Ramos (cell line): ENCODE measurements at regions not wholly inside any gene's neighbourhood (a gene's known extent, or its start where the extent isn't known, plus 50 kb on each side); places are given as distances from the start of the nearest gene placed in this dataset.
"Not testable (repeated sequence)": the region's sequence is repeated elsewhere in the genome, so short reads cannot be mapped to it uniquely, and the experiment has no call there.

ENCODE experiments used
- in situ Hi-C: fragments of 300-500 bp; cut with MboI; formaldehyde crosslinking; loops from one replicate; pipeline ENCODE4 v1.14.3; 2022; ENCODE audit warnings: low sequenced_read_pairs; ENCODE audit not compliant: unreplicated experiment

- in situ Hi-C loops = no loop called here
These were observed 431.8 kb upstream of the CCDC54 start for GRCh38 chr3:106945435-106945834.

- in situ Hi-C loops = no loop called here
These were observed 430.4 kb upstream of the CCDC54 start for GRCh38 chr3:106946866-106947265.

GRCh38 chr3:106957029-106957428, 420.2 kb upstream of the CCDC54 start:
- in situ Hi-C loops = no loop called here

DNA sequence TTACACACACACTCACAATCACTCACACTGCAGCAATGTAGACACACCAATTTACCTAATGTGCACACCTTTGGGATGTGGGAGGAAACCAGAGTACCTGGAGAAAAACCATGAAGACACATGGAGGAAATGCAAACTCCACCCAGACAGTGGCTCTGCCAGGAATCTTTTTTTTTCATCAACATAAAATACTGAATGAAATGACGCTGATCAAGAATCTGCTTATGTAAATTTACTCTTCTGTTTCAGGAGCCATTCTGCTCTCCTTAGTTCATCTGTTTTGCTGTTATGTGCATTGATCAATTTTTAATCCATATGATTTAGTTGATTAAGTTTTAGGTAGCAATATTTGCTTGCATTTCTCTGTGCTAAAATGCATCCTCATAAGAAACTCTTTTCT, 414.2 kb upstream of the CCDC54 start:
- in situ Hi-C loops = no loop called here

DNA sequence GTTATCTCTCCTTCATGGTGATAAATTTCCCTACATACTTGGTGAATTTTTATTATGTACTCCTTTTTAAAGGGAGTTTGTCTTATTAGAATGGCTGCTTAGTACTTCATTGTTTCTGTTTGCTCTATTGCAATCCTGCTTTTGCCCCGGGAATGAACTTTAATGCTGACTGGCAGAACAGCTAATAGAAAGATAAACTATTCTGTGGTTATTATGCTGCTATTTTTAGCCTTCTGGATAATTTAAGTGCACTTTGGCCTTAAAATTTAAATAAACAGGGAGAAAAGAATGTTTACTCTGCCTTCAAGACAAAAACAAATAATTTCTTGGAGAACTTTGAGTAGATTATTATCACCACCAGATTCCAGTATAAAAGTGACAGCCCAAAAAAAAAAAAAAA, 413.8 kb upstream of the CCDC54 start:
- in situ Hi-C loops = no loop called here

- in situ Hi-C loops = no loop called here
These were observed 411.9 kb upstream of the CCDC54 start for GRCh38 chr3:106965307-106965706.

DNA sequence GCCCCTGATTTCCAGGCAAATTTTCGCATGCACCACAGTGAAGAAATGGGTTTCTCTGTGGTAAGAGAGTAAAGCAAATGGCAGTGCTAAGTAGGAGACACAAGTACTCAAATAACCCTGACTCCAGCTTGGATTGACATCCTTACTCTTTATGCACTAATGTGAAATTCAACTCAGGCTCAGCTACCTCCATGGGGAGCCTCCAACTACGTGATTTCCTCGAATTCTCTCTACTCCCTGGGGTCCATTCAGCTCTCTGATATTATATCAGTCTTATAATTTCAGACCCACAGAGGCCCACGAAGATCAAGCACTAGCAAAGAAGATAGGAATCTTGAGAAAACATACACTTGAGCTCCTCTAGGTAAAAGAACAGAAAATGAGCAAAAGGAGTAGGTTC, 407.6 kb upstream of the CCDC54 start:
- in situ Hi-C loops = no loop called here

DNA sequence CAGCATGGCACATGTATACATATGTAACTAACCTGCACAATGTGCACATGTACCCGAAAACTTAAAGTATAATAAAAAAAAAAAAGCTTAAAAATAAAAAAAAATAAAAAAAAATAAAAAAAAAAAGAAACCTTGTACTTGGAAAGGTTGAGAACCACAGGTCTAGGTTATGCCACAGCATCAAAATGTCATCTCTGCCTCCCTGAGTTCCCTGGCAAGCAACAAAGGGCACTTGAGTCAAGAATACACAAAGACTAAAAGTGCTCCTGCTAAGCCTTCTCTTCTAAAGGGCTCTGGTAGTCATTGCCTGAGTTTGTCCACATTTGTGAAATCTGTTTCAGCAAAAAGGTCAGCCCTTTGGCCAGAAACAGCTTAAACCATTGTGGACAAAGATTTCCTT, 395.8 kb upstream of the CCDC54 start:
- in situ Hi-C loops = no loop called here

GRCh38 chr3:106985721-106986120, 391.5 kb upstream of the CCDC54 start:
- in situ Hi-C loops = no loop called here

GRCh38 chr3:106998841-106999682, 378.2 kb upstream of the CCDC54 start:
- in situ Hi-C loops = not testable (repeated sequence)

- in situ Hi-C loops = no loop called here
These were observed 375.6 kb upstream of the CCDC54 start for GRCh38 chr3:107001635-107002034.

DNA sequence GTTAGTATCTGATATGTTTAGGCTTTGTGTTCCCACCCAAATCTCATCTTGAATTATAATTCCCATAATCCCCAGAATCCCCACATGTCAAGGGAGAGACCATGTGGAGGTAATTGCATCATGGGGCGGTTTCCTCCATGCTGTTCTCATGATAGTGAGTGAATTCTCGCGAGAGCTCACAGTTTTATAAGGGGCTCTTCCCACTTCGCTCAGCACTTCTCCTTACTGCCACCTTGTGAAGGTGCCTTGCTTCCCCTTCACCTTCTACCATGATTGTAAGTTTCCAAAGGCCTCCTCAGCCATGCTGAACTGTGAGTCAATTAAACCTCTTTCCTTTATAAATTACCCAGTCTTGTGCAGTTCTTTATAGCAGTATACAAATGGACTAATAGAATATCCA, 371.9 kb upstream of the CCDC54 start:
- in situ Hi-C loops = not testable (repeated sequence)

DNA sequence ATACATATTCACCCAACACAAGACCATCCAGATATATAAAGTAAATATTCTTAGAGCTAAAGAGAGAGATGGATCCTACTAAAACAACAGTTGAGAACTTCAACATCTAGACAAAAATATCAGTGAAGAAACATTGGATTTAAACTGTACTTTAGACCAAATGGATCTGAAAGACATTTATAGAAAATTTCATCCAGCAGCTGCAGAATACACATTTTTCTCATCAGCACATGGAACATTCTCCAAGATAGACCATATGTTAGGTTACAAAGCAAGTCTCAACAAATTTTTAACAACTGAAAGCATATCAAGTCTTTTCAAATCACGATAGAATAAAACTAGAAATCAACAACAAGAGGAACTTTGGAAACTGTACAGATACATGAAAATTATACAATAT, 369.0 kb upstream of the CCDC54 start:
- in situ Hi-C loops = no loop called here

DNA sequence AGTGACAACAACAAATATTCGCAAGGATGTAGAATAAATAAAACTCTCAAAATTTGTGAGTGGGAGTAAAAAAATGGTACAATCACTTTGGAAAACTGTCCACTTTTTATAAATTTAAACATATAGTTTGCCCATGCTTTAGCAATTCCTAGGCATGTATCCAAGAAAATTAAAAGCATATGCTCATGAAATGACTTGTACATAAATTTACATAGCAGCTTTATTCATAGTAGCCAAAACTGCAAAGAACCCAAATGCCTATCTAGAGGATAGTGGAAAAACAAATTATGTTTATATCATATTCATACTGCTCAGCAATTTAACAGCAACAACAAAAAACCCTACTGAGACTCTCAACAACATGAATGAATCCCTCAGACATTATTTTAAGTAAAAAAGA, 363.6 kb upstream of the CCDC54 start:
- in situ Hi-C loops = no loop called here

- in situ Hi-C loops = no loop called here
These were observed 352.6 kb upstream of the CCDC54 start for GRCh38 chr3:107024551-107025026.

- in situ Hi-C loops = no loop called here
These were observed 351.3 kb upstream of the CCDC54 start for GRCh38 chr3:107025961-107026360.

DNA sequence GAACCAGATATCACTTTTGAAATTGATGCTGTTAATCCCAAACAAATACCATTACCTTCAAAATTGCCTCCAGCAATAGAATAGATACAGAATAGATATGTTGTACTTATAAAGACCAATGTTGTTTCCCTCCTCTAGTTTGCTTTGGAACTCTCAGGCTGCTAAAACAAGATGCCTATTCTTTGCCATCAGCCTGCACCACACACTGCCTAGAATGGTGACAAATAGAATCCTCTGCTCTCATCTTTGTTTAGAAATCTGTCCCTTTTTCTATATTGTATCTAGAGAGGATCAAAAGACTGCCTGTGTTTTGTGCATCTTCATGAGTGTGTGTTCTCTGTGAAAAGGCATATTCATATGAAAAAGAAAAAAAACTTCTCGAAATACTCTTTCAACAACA, 349.2 kb upstream of the CCDC54 start:
- in situ Hi-C loops = no loop called here

- in situ Hi-C loops = no loop called here
These were observed 348.6 kb upstream of the CCDC54 start for GRCh38 chr3:107028626-107029025.

DNA sequence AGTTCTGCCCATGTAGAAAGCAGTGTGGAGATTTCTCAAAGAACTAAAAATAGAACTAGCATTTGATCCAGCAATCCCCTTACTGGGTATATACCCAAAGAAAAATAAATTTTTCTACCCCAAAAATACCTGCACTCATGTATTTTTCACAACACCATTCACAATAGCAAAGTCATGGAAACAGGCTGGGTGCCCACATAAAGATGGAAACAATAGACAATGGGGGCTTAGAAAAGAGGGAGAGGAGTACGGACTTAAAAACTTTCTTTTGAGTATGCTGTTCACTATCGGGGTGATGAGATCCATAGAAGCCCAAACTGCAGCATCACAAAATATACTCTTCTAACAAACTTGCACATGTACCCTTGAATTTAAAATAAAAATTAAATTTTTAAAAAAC, 345.1 kb upstream of the CCDC54 start:
- in situ Hi-C loops = no loop called here

DNA sequence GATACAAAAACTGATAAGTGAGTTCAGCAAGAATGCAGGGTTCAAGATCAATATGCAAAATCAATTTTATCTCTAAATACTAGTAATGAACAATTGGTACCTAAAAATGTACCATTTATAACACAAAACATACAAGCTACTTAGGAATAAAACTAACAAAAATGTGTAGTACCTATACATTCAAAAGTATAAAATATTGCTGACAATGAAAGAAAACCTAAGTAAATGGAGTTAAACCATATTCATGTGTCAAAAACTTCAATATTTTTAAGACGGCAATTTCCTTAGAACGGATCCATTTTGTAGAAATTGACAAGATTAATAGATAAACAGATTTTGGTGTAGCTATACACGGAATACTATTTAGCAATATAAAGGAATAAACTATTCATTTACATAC, 343.1 kb upstream of the CCDC54 start:
- in situ Hi-C loops = no loop called here

- in situ Hi-C loops = no loop called here
These were observed 342.1 kb upstream of the CCDC54 start for GRCh38 chr3:107035176-107035575.

- in situ Hi-C loops = no loop called here
These were observed 332.6 kb upstream of the CCDC54 start for GRCh38 chr3:107044677-107045076.
